ENCODE measurements at regions not wholly inside any gene's neighbourhood (a gene's known extent, or its start where the extent isn't known, plus 50 kb on each side); places are given as distances from the start of the nearest gene placed in this dataset.

DNA sequence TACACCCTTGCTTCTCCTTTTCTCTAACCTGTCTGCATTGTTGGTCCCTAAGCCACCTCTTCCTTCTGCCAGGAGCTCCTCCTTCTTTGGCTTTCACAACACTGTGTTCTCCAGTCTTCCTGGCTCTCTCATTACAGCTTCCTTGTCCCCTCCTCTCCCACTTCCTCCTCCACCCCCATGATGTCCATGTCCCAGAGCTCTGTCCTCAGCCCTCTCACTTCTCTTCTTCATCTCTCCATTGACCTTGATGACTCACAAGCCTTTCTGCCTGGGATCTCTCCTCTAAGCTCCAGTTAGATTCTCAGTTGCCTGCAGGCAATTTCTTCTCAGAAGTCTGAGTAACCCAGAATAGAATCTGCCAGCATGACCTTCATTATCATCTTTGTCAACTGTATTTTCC is 100.3 kb upstream of the WASF3 start:
- Mint-ChIP-seq H3K4me1 (peaks cover 0 to 3% of the 10 kb centered on the region in 2 experiments; a peak in 2 of 4 replicates), H3K27ac (no peak overlapping the region), H3K27me3 (ENCODE audit: low read depth) (peaks cover 10% of the 10 kb centered on the region), H3K36me3 (ENCODE audit: insufficient read depth in 1 of 3, low read depth in 3 of 3) (no peaks in the 10 kb centered on the region), H3K9me3 (no peaks in the 10 kb centered on the region), H3K4me3 (no peak overlapping the region)
- H3K18ac ChIP-seq (ENCODE audit: insufficient read length, low read depth, low read length): no peak overlapping the region
- no peak overlapping the region for H3K56ac ChIP-seq (ENCODE audit: insufficient read length, low read depth, low read length)
- H3K79me2 ChIP-seq (ENCODE audit: insufficient read depth, low read length): no peaks in the 10 kb centered on the region
- no peak overlapping the region for H4K91ac ChIP-seq (ENCODE audit: insufficient read length, low read depth, low read length)
- H3K9ac ChIP-seq (ENCODE audit: extremely low read depth, insufficient read length, low read length): no peak overlapping the region
- H3K23ac ChIP-seq (ENCODE audit: insufficient read length, low read depth, low read length): no peak overlapping the region
- H3K4me1 ChIP-seq (ENCODE audit: insufficient read depth, low read length): no peaks in the 10 kb centered on the region
- H2BK20ac ChIP-seq (ENCODE audit: low read depth, low read length, poor library complexity, severe bottlenecking): no peak overlapping the region
- no peak overlapping the region for H2BK12ac ChIP-seq (ENCODE audit: insufficient read length, low read depth, low read length)
- H4K5ac ChIP-seq (ENCODE audit: insufficient read length, low read depth, low read length): no peak overlapping the region
- no peaks in the 10 kb centered on the region for H4K20me1 ChIP-seq (ENCODE audit: control insufficient read depth, insufficient read depth, insufficient read length)
- H3K27ac ChIP-seq (ENCODE audit: insufficient read length, low read depth, low read length): no peak overlapping the region
- H2AK5ac ChIP-seq (ENCODE audit: insufficient read length, low read length): no peak overlapping the region
- no peak overlapping the region for H2BK15ac ChIP-seq (ENCODE audit: low read depth, low read length)
- H3K79me1 ChIP-seq (ENCODE audit: insufficient read depth, low read depth, low read length, poor library complexity, severe bottlenecking): no peaks in the 10 kb centered on the region
- H2BK5ac ChIP-seq (ENCODE audit: insufficient read length, low read length): no peak overlapping the region
- H2AFZ ChIP-seq (ENCODE audit: low read length): no peak overlapping the region
- H3K23me2 ChIP-seq (ENCODE audit: insufficient read length, low read depth, low read length, poor library complexity, severe bottlenecking): no peaks in the 10 kb centered on the region
- H3K9me3 ChIP-seq (ENCODE audit: control insufficient read depth, low read depth, low read length): no peaks in the 10 kb centered on the region
- TF ChIP-seq CTCF (conservative IDR thresholded peaks at IDR 0.05): no peak
- no peak overlapping the region for H2BK120ac ChIP-seq (ENCODE audit: low read depth, low read length, poor library complexity, severe bottlenecking)
- no peak for DNase-seq
- no peak overlapping the region for H4K8ac ChIP-seq (replicated peaks; ENCODE audit: insufficient read length, low read depth, low read length)
- H3K4ac ChIP-seq (ENCODE audit: low read depth, low read length): no peak overlapping the region
- H3T11ph ChIP-seq (ENCODE audit: low read length): no peak overlapping the region
- H3K4me2 ChIP-seq (ENCODE audit: insufficient read depth, insufficient read length, low read length): no peak overlapping the region
- no peaks in the 10 kb centered on the region for H3K27me3 ChIP-seq (ENCODE audit: insufficient read depth, low read length)
- H3K14ac ChIP-seq (ENCODE audit: insufficient read depth, low read length): no peak overlapping the region

Data from H9 (cell line).